ENCODE measurements at regions not wholly inside any gene's neighbourhood (a gene's known extent, or its start where the extent isn't known, plus 50 kb on each side); places are given as distances from the start of the nearest gene placed in this dataset.

- TF ChIP-seq YY1 (IDR thresholded peaks at IDR 0.05; ENCODE audit: insufficient read depth, insufficient read length) (no peak), ZNF274 (IDR thresholded peaks at IDR 0.05; ENCODE audit: low read depth, low read length) (no peak)
These were observed 631.5 kb upstream of the KLHL29 start for GRCh38 chr2:22753476-22753875.
